ENCODE measurements at regions not wholly inside any gene's neighbourhood (a gene's known extent, or its start where the extent isn't known, plus 50 kb on each side); places are given as distances from the start of the nearest gene placed in this dataset.
"Not testable (repeated sequence)": the region's sequence is repeated elsewhere in the genome, so short reads cannot be mapped to it uniquely, and the experiment has no call there.

DNA sequence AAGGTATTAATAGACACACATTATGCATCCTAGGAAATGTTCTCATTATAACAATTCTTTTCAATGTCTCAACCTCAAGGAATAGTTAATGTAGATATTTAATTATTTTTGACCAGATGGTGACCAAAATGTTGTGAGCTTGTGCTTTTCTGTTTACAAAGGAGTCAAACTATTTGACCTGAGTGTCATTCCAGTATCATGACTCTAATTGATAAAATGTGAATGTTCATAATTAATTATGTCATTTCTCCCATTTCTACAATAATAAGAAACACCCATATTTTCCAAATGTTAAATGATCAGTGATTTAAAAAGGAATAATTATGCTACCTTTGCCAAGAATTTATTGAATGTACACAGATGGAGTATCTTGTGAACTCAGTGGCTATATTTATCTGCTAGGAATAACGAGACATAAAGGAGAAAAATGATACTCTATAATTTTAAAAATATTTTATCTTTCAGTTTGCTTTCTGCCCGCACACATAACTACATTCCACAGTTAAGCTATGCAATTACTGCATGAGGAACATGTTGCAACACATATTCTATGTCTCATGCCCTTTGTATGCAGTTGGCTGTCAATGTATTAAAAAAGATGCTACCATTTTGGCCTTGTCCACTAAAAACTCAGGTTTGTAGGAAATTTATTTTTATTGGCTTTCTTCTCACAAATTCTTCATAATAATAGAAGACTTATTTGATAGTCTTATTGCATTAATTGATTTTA is 376.7 kb upstream of the CCDC179 start:
- DNase-seq (ENCODE audit: low read depth, low spot score) = no peak

DNA sequence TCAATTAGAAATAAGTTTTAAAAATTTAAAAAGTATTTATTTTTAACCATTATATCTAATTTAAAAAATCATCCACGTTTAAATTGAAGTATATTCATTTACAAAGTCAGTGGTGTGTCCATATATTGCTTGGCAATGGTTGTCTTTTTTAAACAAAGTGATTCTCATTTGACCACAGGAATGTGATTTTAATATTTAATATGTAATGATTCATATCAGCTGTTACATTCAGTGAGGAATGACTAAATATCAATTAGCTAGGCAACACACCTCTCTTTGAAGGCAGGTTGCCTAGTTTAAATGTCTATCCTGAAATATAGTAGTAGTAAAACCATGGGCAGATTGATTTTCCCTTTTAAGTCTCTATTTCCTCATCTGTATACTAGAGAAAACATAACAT is 392.2 kb upstream of the CCDC179 start:
- no peak for DNase-seq (ENCODE audit: low read depth, low spot score)

GRCh38 chr11:23257088-23257487 is 396.8 kb upstream of the CCDC179 start:
- no peak for DNase-seq (ENCODE audit: low read depth, low spot score)

DNA sequence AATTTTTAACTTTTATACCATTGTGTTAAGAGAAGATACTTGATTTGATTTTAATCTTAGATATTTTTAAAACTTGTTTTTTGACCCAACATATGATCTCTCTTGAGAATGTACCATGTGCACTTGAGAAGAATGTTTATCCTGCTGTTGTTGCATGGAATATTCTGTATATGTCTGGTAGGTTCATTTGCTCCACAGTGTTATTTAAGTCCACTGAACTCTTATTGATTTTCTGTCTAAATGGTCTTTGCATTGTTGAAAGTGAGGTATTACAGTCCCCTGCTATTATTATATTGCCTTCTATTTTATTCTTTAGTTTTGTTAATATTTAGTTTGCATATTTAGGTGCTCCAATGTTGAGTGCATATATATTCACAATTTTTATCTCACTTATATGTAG is 397.3 kb upstream of the CCDC179 start:
- no peak for DNase-seq (ENCODE audit: low read depth, low spot score)

DNA sequence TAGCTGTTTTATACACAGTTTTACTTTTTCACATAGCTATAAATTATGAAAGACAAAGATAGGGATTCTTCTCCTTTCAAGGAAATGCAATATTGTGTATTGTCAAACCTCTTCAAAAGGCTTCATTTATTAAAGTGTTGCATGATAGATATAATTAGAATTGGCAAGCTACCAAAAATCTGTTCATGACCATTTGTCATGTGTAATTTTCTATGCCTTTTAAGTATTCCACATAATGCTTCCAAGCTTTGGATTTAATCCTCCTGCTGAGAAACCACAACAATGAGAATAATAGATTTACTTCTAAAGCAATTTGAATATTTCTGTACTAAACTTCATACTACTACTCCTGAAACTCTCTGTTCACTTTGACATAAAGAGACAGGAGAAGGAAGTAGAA is 403.2 kb upstream of the CCDC179 start:
- no peak for DNase-seq (ENCODE audit: low read depth, low spot score)

GRCh38 chr11:23272095-23272494 is 411.8 kb upstream of the CCDC179 start:
- DNase-seq (ENCODE audit: low read depth, low spot score) = no peak

DNA sequence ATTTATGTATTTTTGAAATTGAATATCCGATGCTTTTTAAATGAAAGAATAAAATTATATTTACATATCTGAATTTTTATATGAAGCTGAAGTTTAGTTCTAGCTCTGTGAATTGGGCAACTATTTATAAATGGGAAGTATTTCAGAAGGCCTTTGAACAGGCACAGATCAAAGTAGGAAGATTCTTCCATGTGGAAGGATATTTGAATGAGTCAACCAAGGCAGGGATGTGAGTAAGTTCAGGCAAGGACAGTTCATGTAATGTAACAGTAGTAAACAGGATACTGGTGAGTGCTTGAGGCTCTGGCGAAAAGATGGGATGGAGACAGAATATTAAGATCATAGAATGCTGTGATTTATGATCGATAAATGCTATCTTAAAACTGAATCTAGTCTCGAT is 417.8 kb upstream of the CCDC179 start:
- DNase-seq (ENCODE audit: low read depth, low spot score) = no peak

GRCh38 chr11:23280088-23280487 is 419.8 kb upstream of the CCDC179 start:
- no peak for DNase-seq (ENCODE audit: low read depth, low spot score)

- no peak for DNase-seq (ENCODE audit: low read depth, low spot score)
Observed at GRCh38 chr11:23283666-23284065, 423.4 kb upstream of the CCDC179 start.

DNA sequence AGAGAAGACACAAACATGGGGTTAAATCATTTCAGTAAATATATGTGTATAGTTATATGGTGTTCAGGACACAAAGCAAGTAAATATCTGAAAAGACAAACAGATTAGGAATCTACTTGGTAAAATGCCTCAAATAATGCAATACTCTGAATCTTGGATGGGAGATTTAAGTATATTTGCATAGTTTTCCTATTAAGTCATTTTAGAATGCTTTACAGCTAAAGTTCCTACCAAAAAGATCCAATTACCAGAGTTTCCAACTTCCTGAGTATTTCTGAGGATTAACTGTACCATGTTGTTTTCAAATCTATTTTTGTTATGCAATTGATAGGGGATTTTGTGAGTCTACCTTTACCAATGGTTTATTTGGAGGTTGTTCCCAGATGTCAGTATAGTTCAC is 424.4 kb upstream of the CCDC179 start:
- DNase-seq (ENCODE audit: low read depth, low spot score) = no peak

DNA sequence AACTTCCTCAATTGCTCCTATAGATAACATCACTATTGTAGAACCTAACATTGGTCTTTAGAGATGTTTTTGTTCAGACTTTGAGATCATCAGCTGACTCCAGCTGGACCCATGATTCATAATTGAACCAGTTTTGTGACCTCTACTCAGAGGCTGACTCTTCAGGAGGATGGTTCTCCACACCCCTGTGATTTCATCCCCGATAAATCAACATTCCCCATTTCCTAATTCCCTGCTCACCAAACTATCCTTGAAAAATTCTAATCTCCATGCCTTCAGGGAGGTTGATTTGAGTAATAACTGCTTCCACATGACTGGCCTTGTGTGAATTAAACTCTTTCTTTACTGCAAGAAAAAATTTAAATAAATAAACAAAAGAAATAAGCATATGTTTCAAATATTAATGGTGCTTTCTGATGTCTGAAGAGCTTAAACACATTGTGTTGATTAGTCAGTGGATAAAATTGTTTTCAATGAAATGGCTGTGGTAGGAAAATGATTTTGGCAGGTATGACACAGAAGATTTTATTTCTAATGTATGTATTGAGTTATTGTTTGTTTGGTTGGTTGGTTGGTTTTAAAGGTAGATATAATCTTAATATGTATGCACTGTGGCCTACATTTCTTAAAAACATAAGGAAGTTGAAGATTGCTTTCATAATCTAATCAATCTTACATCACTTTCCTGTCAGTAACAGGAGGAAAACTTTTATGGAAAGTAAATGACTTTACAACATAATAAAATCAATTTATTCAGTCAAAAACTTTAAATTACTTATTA is 427.9 kb upstream of the CCDC179 start:
- no peak for DNase-seq (ENCODE audit: low read depth, low spot score)

- no peak for DNase-seq (ENCODE audit: low read depth, low spot score)
Observed at GRCh38 chr11:23295241-23295640, 435.0 kb upstream of the CCDC179 start.

DNA sequence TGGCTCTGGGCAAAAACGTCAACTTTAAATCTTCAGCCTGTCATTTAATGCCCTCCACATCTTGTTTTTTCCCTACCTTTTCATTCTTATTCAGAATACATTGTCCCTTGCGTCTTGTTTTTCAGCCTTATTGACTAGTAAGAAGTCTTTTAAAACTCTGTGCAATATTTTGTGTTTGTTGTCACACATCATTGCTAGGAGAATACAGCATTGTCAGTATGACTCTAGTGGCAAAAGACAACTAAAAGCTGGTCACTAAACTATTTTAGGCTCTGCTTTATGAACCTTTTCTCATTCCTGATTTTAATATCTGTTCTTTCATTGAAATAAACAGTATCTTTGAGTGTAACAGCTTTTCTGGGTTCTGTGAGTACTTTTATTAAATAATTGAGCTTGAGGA is 447.8 kb upstream of the CCDC179 start:
- no peak for DNase-seq (ENCODE audit: low read depth, low spot score)

DNA sequence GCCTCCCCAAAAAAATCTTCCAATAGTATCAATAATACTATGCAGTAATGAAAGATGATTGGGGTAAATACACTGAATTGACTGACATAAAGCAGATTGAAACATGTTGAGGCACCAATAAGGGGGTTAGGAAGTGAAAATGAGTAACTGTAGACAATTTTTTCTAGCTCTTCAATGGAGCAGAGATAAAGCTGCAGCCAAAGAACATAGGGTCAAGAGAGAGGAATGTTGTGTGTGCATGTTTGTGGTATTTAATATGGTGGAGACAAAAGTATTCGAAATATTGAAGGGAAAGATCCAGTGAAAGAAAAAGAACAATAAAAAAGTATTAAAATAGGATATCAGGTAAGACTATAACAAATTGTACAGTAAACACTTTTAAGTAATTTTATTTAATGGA is 450.0 kb upstream of the CCDC179 start:
- DNase-seq (ENCODE audit: low read depth, low spot score) = no peak

DNA sequence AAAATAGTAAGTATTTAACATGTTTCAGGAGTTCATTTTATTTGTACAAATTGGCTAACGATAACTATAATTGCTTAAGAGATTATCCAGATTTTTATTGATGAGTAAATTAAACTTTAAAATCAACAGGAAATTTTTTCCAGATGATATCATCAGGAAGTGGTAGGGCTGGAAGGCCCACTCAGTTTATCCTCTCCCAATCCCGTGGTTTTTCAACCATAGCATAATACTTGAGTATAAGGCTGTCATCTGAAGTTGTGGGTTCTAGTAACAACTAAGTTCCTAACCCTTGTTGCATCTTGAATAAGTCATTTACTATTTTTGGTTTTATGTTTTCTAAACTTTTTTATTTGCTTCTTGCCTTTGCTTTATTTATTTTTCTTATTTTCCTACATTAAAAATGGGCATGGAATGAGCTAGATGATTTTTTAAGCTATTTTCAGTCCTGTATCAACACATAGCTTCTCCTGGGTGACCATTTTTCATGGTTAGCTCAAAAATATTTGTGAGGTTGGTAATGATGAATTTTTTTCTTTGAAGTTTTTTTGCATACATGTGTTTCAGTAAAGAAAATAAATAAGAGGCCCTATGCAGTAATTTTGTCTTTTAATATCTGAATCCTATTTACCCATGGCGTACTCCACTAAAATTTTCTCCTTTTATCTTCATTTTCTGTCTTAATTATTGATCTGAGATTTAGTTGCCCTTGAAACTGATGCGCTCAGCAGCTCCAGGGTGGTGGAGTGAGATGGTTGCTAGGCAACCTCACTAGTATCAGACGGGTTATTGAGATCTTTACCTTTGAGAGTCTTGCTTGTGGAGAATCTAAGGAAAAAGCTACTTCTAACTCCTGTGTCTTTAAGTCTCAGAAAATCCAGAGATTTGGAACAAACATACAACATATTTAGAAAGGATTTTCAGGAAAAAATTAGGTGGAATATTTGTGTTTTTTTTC is 452.0 kb upstream of the CCDC179 start:
- no peak for DNase-seq (ENCODE audit: low read depth, low spot score)

GRCh38 chr11:23313001-23313400 is 452.7 kb upstream of the CCDC179 start:
- no peak for DNase-seq (ENCODE audit: low read depth, low spot score)

- DNase-seq (ENCODE audit: low read depth, low spot score) = no peak
Observed at GRCh38 chr11:23314162-23314561, 453.9 kb upstream of the CCDC179 start.

GRCh38 chr11:23315286-23315685 is 455.0 kb upstream of the CCDC179 start:
- DNase-seq (ENCODE audit: low read depth, low spot score) = no peak

DNA sequence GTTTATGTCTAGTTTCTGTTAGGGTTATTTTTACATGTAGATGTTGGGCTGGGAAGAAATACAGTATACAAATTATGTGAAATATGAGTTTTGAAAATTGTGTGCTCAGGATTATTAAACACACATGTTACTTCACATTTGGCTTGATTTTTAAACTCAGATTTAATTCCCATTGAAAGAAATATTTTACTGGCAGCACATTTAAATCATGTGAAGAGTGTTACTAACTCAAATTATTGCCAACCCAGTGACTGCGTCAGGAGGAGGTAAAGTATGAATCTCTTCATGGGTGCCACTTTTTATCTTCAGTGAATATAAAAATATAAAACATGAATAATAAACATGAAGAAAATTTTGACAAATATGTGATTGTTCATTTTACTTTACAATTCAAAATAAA is 457.5 kb upstream of the CCDC179 start:
- no peak for DNase-seq (ENCODE audit: low read depth, low spot score)

GRCh38 chr11:23318670-23319069 is 458.4 kb upstream of the CCDC179 start:
- no peak for DNase-seq (ENCODE audit: low read depth, low spot score)

- DNase-seq (ENCODE audit: low read depth, low spot score) = no peak
Observed at GRCh38 chr11:23320131-23320530, 459.9 kb upstream of the CCDC179 start.

GRCh38 chr11:23335586-23335985 is 475.3 kb upstream of the CCDC179 start:
- DNase-seq (ENCODE audit: low read depth, low spot score) = not testable (repeated sequence)
